GM12891 (cell line): ENCODE measurements at regions not wholly inside any gene's neighbourhood (a gene's known extent, or its start where the extent isn't known, plus 50 kb on each side); places are given as distances from the start of the nearest gene placed in this dataset.

Experiments
- POLR2A ChIP-seq: IDR thresholded peaks from 2 replicates; pipeline ENCODE4 v1.6.1; 2011; ENCODE audit warnings: low read depth, low read length, control low read depth
- POLR2AphosphoS5 ChIP-seq: IDR thresholded peaks from 2 replicates; pipeline ENCODE4 v1.6.1; 2011; ENCODE audit warnings: low read depth, low read length, control low read depth
- POU2F2 ChIP-seq: IDR thresholded peaks from 2 replicates; pipeline ENCODE4 v1.6.1; 2011; ENCODE audit warnings: low read depth, mild to moderate bottlenecking, control low read depth, low read length, moderate library complexity
- SPI1 ChIP-seq: IDR thresholded peaks from 2 replicates; pipeline ENCODE4 v1.6.1; 2011; ENCODE audit warnings: low read depth, low read length, control low read depth
- TAF1 ChIP-seq: IDR thresholded peaks from 2 replicates; pipeline ENCODE4 v1.6.1; 2011; ENCODE audit warnings: low read depth, low read length, control low read depth

GRCh38 chr5:6822556-6823343 is 109.5 kb downstream of the TENT4A start:
- no peak for TF ChIP-seq SPI1
- no peak for TF ChIP-seq POLR2AphosphoS5
- no peak for TF ChIP-seq POLR2A
- no peak for TF ChIP-seq POU2F2
- no peak for TF ChIP-seq TAF1
